Uterus (tissue), 2 donors: ENCODE measurements at regions not wholly inside any gene's neighbourhood (a gene's known extent, or its start where the extent isn't known, plus 50 kb on each side); places are given as distances from the start of the nearest gene placed in this dataset.

Experiments
- CTCF ChIP-seq, 4 experiments: fragments of 200-600 bp in 2 of 4; fragments of 450-650 bp in 2 of 4; sonication (generic) in 2 of 4; IDR thresholded peaks; one replicate each; pipeline ENCODE4 v1.5.1; 2016 to 2019; ENCODE audit warnings: antibody characterized with exemption in 4 of 4, mild to moderate bottlenecking in 2 of 4, moderate library complexity in 1 of 4
- POLR2A ChIP-seq, 2 donors: fragments of 450-650 bp; IDR thresholded peaks; one replicate each; pipeline ENCODE4 v1.6.1; 2016; ENCODE audit warnings: antibody characterized with exemption in 2 of 2, mild to moderate bottlenecking in 1 of 2, moderate library complexity in 1 of 2

- TF ChIP-seq CTCF (IDR thresholded peaks at IDR 0.05): no peak
- TF ChIP-seq POLR2A (IDR thresholded peaks at IDR 0.05): no peak
Observed at GRCh38 chrX:42976746-42977366, 198.9 kb upstream of the PPP1R2C start.
